ENCODE measurements at regions not wholly inside any gene's neighbourhood (a gene's known extent, or its start where the extent isn't known, plus 50 kb on each side); places are given as distances from the start of the nearest gene placed in this dataset.

DNA sequence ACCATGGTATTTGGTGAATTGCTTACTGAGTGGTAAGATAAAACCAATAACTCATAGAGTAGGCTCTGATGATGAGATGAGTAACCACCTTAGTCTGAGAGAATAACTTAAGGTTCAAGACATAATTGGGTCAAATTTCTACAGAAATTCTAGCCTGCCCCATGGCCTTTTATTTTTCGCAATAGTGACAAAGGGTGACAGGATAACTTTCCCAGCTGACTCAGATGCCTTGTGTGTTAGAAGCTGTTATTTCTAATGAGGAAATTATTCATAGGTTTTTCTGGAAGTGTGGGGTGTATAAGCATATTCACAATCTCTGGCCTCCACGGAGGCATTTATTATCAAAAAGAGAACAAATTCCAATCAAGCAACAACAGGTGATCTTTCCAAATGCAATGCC lies 159.0 kb downstream of the NUP35 start:
- H3K9me3 Mint-ChIP-seq = no peaks in the 10 kb centered on the region
- Histone ChIP-seq H3K4me3 (ENCODE audit: low read length) (no peak overlapping the region), H3K36me3 (ENCODE audit: insufficient read depth, low read length) (no peaks in the 10 kb centered on the region), H3K27me3 (ENCODE audit: control insufficient read depth in 1 of 2, insufficient read depth in 2 of 2, low read length in 2 of 2) (no peaks in the 10 kb centered on the region), H3K27ac (ENCODE audit: low read depth in 1 of 2, low read length in 2 of 2) (no peak overlapping the region), H3K4me1 (ENCODE audit: insufficient read depth, low read length) (no peaks in the 10 kb centered on the region), H3K9me3 (ENCODE audit: control insufficient read depth in 1 of 2, insufficient read depth in 1 of 2, low read length in 2 of 2) (no peaks in the 10 kb centered on the region)
- no peak for DNase-seq
- no peak overlapping the region for H3K27ac Mint-ChIP-seq
- ChIA-PET POLR2A (no interaction called here), CTCF (no interaction called here)
- no peak for ATAC-seq (ENCODE audit: poor library complexity)
- intact Hi-C loops (cut with DNase I, micrococcal nuclease) = no loop called here
- H3K27me3 Mint-ChIP-seq = no peaks in the 10 kb centered on the region
- TF ChIP-seq CTCF (IDR thresholded peaks at IDR 0.05) = no peak
- H3K4me3 Mint-ChIP-seq = no peak overlapping the region
- H3K36me3 Mint-ChIP-seq (ENCODE audit: low read depth) = no peaks in the 10 kb centered on the region
- H3K4me1 Mint-ChIP-seq (ENCODE audit: low read depth) = no peaks in the 10 kb centered on the region

GRCh38 chr2:183284606-183285005 lies 160.4 kb downstream of the NUP35 start:
- no peak overlapping the region for H3K4me3 Mint-ChIP-seq
- CTCF ChIA-PET = no interaction called here
- POLR2A ChIA-PET = no interaction called here
- H3K36me3 Mint-ChIP-seq (ENCODE audit: low read depth) = no peaks in the 10 kb centered on the region
- Histone ChIP-seq H3K27me3 (ENCODE audit: control insufficient read depth in 1 of 2, insufficient read depth in 2 of 2, low read length in 2 of 2) (no peaks in the 10 kb centered on the region), H3K36me3 (ENCODE audit: insufficient read depth, low read length) (no peaks in the 10 kb centered on the region), H3K9me3 (ENCODE audit: control insufficient read depth in 1 of 2, insufficient read depth in 1 of 2, low read length in 2 of 2) (no peaks in the 10 kb centered on the region), H3K27ac (ENCODE audit: low read depth in 1 of 2, low read length in 2 of 2) (no peak overlapping the region), H3K4me3 (ENCODE audit: low read length) (no peak overlapping the region), H3K4me1 (ENCODE audit: insufficient read depth, low read length) (no peaks in the 10 kb centered on the region)
- DNase-seq = no peak
- no peak overlapping the region for H3K27ac Mint-ChIP-seq
- TF ChIP-seq CTCF (IDR thresholded peaks at IDR 0.05) = no peak
- no peak for ATAC-seq (ENCODE audit: poor library complexity)
- intact Hi-C loops (cut with DNase I, micrococcal nuclease) = no loop called here
- no peaks in the 10 kb centered on the region for H3K9me3 Mint-ChIP-seq
- H3K4me1 Mint-ChIP-seq (ENCODE audit: low read depth) = no peaks in the 10 kb centered on the region
- H3K27me3 Mint-ChIP-seq = no peaks in the 10 kb centered on the region

DNA sequence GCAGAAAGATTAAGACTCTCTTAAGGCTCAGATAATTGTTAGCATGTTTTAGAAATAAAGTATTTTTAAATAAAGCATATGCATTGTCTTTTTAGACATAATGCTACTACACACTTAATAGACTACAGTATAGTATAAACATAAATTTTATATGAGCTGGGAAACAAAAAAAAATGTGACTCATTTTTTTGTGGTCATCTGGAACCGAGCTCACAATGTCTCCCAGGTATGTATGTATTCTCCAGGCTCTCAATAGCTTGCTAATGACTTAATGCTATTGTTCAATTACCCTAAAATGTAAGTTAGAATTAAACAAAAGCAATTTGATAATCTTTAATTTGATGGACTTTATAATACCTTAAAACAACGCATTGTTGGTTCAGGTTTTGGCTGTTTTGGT lies 167.2 kb downstream of the NUP35 start:
- H3K27me3 Mint-ChIP-seq = no peaks in the 10 kb centered on the region
- Histone ChIP-seq H3K36me3 (ENCODE audit: insufficient read depth, low read length) (no peaks in the 10 kb centered on the region), H3K4me3 (ENCODE audit: low read length) (no peak overlapping the region), H3K27me3 (ENCODE audit: control insufficient read depth in 1 of 2, insufficient read depth in 2 of 2, low read length in 2 of 2) (no peaks in the 10 kb centered on the region), H3K27ac (ENCODE audit: low read depth in 1 of 2, low read length in 2 of 2) (no peak overlapping the region), H3K4me1 (ENCODE audit: insufficient read depth, low read length) (no peaks in the 10 kb centered on the region), H3K9me3 (ENCODE audit: control insufficient read depth in 1 of 2, insufficient read depth in 1 of 2, low read length in 2 of 2) (peaks cover 0 to 9% of the 10 kb centered on the region in 2 experiments)
- no peaks in the 10 kb centered on the region for H3K4me1 Mint-ChIP-seq (ENCODE audit: low read depth)
- H3K4me3 Mint-ChIP-seq = no peak overlapping the region
- ChIA-PET POLR2A (no interaction called here), CTCF (no interaction called here)
- ATAC-seq (ENCODE audit: poor library complexity) = no peak
- no peak for TF ChIP-seq CTCF (IDR thresholded peaks at IDR 0.05)
- H3K36me3 Mint-ChIP-seq (ENCODE audit: low read depth) = no peaks in the 10 kb centered on the region
- H3K9me3 Mint-ChIP-seq = peaks cover 2% of the 10 kb centered on the region
- no peak overlapping the region for H3K27ac Mint-ChIP-seq
- no peak for DNase-seq
- intact Hi-C loops (cut with DNase I, micrococcal nuclease) = no loop called here
